Activated naive CD4-positive, alpha-beta T cell treated with anti-CD3 and anti-CD28 coated beads, Interleukin-2, amount 50 U/mL, for 24 hours (primary cell): ENCODE measurements at regions not wholly inside any gene's neighbourhood (a gene's known extent, or its start where the extent isn't known, plus 50 kb on each side); places are given as distances from the start of the nearest gene placed in this dataset.
"Not testable (repeated sequence)": the region's sequence is repeated elsewhere in the genome, so short reads cannot be mapped to it uniquely, and the experiment has no call there.

Source experiments
- H3K27ac Mint-ChIP-seq: one replicate; pipeline ENCODE4 v1.8.0; 2021; ENCODE audit warnings: mild to moderate bottlenecking, mixed read lengths
- H3K27me3 Mint-ChIP-seq: one replicate; pipeline ENCODE4 v1.8.0; 2021; ENCODE audit warnings: mixed read lengths
- H3K36me3 Mint-ChIP-seq: one replicate; pipeline ENCODE4 v1.8.0; 2021; ENCODE audit warnings: mixed read lengths
- H3K4me1 Mint-ChIP-seq: one replicate; pipeline ENCODE4 v1.8.0; 2021; ENCODE audit warnings: mixed read lengths
- H3K4me3 Mint-ChIP-seq: one replicate; pipeline ENCODE4 v1.8.0; 2021; ENCODE audit warnings: mild to moderate bottlenecking, mixed read lengths
- H3K9me3 Mint-ChIP-seq: one replicate; pipeline ENCODE4 v1.8.0; 2021; ENCODE audit warnings: mixed read lengths

GRCh38 chr3:181265750-181266333 lies 276.3 kb upstream of the DNAJC19 start:
- Mint-ChIP-seq H3K9me3 (peaks cover 5% of the 10 kb centered on the region), H3K4me1 (no peaks in the 10 kb centered on the region), H3K27me3 (peaks cover 3% of the 10 kb centered on the region), H3K27ac (no peak overlapping the region), H3K36me3 (no peaks in the 10 kb centered on the region), H3K4me3 (peak overlapping the region; percentile 69)

DNA sequence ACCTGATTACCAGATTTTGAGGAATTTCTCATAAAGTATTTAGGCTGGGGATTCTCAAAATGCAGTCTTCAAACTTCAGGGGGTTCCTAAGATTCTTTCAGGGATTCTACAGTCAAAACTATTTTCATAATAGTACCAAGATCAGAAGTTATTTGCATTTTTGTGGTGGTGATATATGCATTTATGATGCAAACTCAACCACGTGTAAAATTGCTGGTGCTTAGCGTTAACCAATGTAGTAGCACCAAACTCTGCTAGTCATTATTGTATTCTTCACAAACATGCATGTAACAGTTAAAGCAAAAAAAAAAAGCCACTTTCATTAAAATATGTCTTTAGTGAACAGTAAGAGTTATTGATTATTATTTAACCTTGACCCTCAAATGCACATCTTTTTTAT lies 274.9 kb upstream of the DNAJC19 start:
- H3K27ac Mint-ChIP-seq = no peak overlapping the region
- H3K4me3 Mint-ChIP-seq = no peak overlapping the region

DNA sequence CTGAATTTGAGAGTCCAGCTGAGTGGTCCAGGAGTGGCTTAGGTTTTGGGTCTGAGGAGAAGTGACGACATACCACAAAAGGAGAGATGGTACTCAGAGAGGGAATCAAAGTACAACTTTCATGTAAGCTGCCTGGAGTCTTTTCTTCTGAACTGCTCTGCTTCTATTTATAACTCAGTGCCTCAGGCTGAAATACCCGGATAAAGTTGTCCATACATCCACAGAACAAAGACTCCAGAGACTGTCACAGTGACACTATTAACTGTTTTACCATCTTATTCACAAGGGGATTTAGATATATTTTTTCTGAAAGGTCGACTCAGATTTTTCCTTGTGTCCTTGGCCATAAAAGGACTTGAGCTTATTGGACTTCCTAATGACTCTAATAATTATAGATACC lies 264.3 kb upstream of the DNAJC19 start:
- Mint-ChIP-seq H3K27me3 (peaks cover 1% of the 10 kb centered on the region), H3K27ac (no peak overlapping the region), H3K4me1 (no peaks in the 10 kb centered on the region)

More for the DNA sequence above, 274.9 kb upstream of the DNAJC19 start:
- Mint-ChIP-seq H3K9me3 (peaks cover 5% of the 10 kb centered on the region), H3K4me1 (no peaks in the 10 kb centered on the region), H3K27me3 (peaks cover 2% of the 10 kb centered on the region), H3K36me3 (no peaks in the 10 kb centered on the region)

DNA sequence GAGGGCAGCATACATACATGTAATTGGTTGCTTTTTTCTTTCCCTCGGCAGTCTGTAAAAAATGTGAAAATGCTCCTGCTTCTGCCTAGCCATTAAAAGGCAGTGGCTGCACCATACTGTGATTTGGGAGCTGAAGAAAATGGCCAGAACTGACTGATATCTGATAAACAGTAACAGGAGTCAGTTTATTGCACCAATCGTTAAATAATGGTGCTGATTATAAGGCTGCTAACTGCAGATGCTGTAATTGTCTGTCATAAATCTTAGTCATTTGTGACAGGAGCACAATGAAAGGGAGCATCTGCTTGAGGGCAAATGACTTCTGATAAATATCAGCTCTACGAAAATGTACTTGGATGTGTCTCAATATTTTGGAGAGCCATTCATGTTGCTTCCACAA lies 263.1 kb upstream of the DNAJC19 start:
- Mint-ChIP-seq H3K27ac (no peak overlapping the region), H3K4me1 (no peaks in the 10 kb centered on the region), H3K27me3 (peaks cover 1% of the 10 kb centered on the region), H3K36me3 (no peaks in the 10 kb centered on the region), H3K9me3 (no peaks in the 10 kb centered on the region), H3K4me3 (no peak overlapping the region)

More for the DNA sequence above, 264.3 kb upstream of the DNAJC19 start:
- H3K36me3 Mint-ChIP-seq = no peaks in the 10 kb centered on the region
- no peak overlapping the region for H3K4me3 Mint-ChIP-seq
- no peaks in the 10 kb centered on the region for H3K9me3 Mint-ChIP-seq

DNA sequence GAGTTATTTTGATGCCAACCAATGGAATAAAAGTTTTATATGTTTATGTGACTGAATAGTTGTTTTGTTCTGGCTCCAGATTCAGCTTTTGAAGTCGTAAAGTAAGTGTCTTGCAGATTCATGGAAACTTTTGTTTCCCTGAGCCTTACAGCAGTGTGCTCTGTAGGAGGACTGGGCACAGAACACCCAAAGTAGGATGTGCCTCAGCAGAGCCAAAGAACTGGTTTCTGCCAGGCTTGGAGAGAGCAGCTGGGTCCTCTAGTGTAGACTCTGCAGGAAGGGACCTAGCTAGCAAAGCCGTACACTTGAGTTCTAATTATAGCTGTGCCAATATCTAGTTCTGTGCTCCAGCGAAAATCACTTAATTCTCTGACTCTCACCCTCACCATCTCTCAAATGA lies 261.2 kb upstream of the DNAJC19 start:
- H3K4me1 Mint-ChIP-seq = no peaks in the 10 kb centered on the region
- H3K4me3 Mint-ChIP-seq = no peak overlapping the region
- no peaks in the 10 kb centered on the region for H3K36me3 Mint-ChIP-seq
- H3K27me3 Mint-ChIP-seq = peaks cover 1% of the 10 kb centered on the region
- no peak overlapping the region for H3K27ac Mint-ChIP-seq
- H3K9me3 Mint-ChIP-seq = no peaks in the 10 kb centered on the region

DNA sequence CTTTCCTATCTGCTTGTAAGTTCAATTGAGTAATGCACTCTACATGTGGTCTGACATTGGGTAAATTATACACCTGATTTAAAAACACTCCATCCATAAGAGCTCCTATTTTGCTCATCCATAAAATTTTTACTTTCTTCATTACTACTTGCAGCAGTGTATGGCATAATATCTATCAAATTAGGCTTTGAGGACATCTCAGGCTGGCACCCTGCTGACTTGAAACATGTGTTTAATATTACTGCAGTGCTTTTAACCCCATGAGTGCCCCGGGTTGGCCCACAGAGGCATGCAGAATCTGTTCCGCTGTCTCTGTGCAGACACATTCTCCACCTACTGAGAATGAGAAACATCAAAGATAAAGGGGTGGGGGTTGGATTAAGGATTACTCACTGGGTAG lies 249.9 kb upstream of the DNAJC19 start:
- Mint-ChIP-seq H3K4me1 (no peaks in the 10 kb centered on the region), H3K36me3 (no peaks in the 10 kb centered on the region), H3K4me3 (no peak overlapping the region)

DNA sequence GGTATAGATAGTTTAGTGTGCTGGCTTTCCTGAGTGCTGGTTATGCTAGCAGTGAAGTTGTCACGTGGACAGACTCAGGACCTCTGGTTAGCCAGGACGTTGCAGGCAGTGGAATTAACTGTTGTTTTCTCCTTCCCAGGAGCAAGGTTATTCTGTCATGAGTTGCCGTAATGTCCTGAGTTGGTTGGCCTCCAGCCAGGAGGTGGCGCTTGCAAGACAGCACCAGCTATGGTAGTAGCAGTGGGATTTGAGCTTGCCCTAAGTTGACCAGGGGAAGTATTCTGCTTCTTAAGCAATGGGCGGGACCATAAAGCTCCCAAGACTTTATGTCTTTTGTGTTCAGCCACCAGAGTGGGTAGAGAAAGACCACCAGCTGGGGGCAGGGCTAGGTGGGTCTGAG lies 240.7 kb upstream of the DNAJC19 start:
- Mint-ChIP-seq H3K36me3 (no peaks in the 10 kb centered on the region), H3K4me1 (no peaks in the 10 kb centered on the region), H3K4me3 (no peak overlapping the region), H3K9me3 (peaks cover 27% of the 10 kb centered on the region), H3K27ac (no peak overlapping the region), H3K27me3 (peaks cover 4% of the 10 kb centered on the region)

More for the DNA sequence above, 249.9 kb upstream of the DNAJC19 start:
- Mint-ChIP-seq H3K27me3 (no peaks in the 10 kb centered on the region), H3K9me3 (no peaks in the 10 kb centered on the region), H3K27ac (no peak overlapping the region)

- Mint-ChIP-seq H3K4me1 (no peaks in the 10 kb centered on the region), H3K4me3 (no peak overlapping the region), H3K36me3 (no peaks in the 10 kb centered on the region), H3K9me3 (no peaks in the 10 kb centered on the region), H3K27me3 (peaks cover 4% of the 10 kb centered on the region), H3K27ac (no peak overlapping the region)
These were observed 223.8 kb upstream of the DNAJC19 start for GRCh38 chr3:181213347-181213746.

DNA sequence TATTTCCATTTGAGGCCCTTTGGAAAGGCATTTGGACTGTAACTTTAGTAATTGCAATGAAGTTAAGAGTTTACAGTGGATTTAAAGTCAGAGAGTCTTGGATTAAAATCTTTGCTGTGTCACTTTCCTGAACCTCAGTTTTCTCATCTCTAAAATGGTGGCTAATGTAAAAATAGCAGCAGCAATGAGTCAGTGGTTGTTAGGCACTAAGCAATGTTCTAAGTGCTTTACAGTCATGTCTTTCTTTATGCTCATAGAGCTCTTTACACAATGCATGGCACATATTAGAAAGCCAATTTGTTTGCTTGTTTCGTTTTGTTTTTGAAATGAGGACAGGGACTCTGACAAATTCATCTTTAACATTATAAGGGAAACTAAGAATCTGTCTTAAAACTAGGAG lies 222.7 kb upstream of the DNAJC19 start:
- no peaks in the 10 kb centered on the region for H3K36me3 Mint-ChIP-seq

DNA sequence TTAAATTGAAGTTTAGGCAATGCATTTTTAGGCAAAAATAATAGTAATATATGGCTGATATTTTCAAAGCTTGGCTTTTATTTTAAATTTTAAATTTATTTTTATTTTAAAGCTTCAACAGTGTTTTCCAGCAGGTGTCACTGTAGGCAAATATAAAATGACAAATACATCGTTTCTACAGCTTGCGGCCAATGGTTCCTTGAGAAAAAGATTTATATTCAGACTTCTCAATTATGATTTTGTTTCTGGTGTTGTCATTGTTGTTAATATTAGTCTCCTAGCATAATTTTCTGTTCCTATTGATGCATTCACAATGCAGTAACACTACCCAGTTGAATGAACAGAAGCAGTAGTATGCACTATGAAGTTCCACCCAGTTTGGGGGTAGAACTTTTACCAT lies 220.7 kb upstream of the DNAJC19 start:
- no peaks in the 10 kb centered on the region for H3K36me3 Mint-ChIP-seq
- H3K27me3 Mint-ChIP-seq = peaks cover 4% of the 10 kb centered on the region
- no peaks in the 10 kb centered on the region for H3K4me1 Mint-ChIP-seq
- H3K9me3 Mint-ChIP-seq = no peaks in the 10 kb centered on the region
- no peak overlapping the region for H3K4me3 Mint-ChIP-seq
- H3K27ac Mint-ChIP-seq = no peak overlapping the region

More for the DNA sequence above, 222.7 kb upstream of the DNAJC19 start:
- Mint-ChIP-seq H3K4me3 (no peak overlapping the region), H3K27me3 (peaks cover 4% of the 10 kb centered on the region), H3K9me3 (no peaks in the 10 kb centered on the region), H3K27ac (no peak overlapping the region), H3K4me1 (no peaks in the 10 kb centered on the region)

DNA sequence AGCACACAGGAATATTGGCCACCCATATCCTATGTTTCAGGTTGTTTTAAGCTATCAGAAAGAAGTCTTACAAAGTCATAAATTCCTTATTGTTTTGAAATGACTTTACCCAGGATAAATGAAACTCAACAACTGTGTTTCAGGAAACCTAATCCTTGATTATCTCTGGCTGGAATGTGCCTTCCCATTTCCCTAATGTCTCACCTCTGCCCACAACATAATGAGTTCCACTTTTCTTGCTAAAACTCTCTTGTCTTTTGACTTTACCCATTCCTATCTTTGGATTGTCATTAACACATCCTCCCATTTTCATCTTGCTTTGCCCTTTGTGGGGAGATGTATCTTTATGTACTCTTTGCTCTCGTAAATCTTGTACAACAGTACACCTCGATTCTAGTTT lies 200.0 kb upstream of the DNAJC19 start:
- peaks cover 2% of the 10 kb centered on the region for H3K36me3 Mint-ChIP-seq
- no peaks in the 10 kb centered on the region for H3K4me1 Mint-ChIP-seq

GRCh38 chr3:181183764-181184163 lies 194.2 kb upstream of the DNAJC19 start:
- H3K4me1 Mint-ChIP-seq = no peaks in the 10 kb centered on the region
- no peak overlapping the region for H3K27ac Mint-ChIP-seq
- H3K36me3 Mint-ChIP-seq = no peaks in the 10 kb centered on the region
- no peaks in the 10 kb centered on the region for H3K27me3 Mint-ChIP-seq
- H3K4me3 Mint-ChIP-seq = no peak overlapping the region
- H3K9me3 Mint-ChIP-seq = no peaks in the 10 kb centered on the region

More for the DNA sequence above, 200.0 kb upstream of the DNAJC19 start:
- peaks cover 2% of the 10 kb centered on the region for H3K27me3 Mint-ChIP-seq
- no peak overlapping the region for H3K27ac Mint-ChIP-seq
- H3K4me3 Mint-ChIP-seq = no peak overlapping the region
- H3K9me3 Mint-ChIP-seq = peaks cover 4% of the 10 kb centered on the region

DNA sequence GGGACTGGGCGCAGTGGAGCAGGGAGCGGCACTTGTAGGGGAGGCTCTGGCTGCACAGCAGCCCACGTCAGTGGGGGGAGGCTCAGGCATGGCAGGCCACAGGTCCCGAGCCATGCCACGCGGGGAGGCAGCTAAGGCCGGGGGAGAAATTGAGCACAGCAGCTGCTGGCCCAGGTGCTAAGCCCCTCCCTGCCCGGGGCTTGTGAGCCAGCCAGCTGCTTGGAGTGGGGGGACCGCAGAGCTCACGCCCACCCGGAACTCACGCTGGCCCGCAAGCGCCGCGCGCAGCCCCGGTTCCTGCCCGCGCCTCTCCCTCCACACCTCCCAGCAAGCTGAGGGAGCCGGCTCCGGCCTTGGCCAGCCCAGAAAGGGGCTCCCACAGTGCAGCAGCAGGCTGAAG lies 193.5 kb upstream of the DNAJC19 start:
- H3K36me3 Mint-ChIP-seq, H3K4me3 Mint-ChIP-seq, H3K9me3 Mint-ChIP-seq, H3K27ac Mint-ChIP-seq, H3K4me1 Mint-ChIP-seq, H3K27me3 Mint-ChIP-seq: not testable (repeated sequence)

DNA sequence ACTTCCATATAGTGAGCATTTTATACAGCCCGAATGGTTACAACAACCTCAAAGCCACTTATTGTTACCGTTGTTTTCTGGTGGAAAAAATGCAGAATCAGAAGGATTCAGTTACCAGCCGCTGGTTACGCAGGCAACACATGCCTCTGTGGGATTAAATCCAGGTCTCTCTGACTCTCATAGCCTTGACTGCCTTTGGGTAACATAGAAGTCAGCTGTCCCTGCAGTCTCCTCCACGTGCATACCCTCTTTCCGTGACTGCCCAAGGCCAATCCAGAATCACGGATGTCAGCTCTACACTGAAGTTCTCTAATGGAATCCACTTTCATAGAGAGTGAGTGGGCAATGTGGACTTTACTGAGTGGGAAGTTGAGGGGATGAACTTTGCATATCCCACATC lies 189.5 kb upstream of the DNAJC19 start:
- no peak overlapping the region for H3K4me3 Mint-ChIP-seq
- no peaks in the 10 kb centered on the region for H3K9me3 Mint-ChIP-seq
- H3K27ac Mint-ChIP-seq = no peak overlapping the region

DNA sequence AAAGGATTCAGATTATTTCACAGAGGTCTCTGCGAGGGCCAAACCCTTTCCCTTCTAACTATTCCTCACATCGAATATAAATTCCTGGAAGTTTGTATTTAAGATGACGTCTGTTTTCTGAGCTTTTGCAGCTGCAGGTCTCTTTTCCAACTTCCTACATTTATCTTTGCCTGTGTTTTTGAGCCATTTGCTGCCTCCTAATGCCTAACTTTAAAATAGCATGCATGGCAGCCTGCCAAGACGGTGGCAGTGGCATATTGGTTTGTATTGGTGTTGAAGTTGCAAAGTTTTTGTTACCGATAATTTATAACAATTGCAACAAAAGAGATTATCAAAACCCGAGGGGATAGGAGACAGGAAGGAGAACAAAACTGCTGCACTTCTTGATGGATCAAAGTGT lies 187.1 kb upstream of the DNAJC19 start:
- Mint-ChIP-seq H3K36me3 (no peaks in the 10 kb centered on the region), H3K27ac (no peak overlapping the region)

More for the DNA sequence above, 189.5 kb upstream of the DNAJC19 start:
- H3K36me3 Mint-ChIP-seq = no peaks in the 10 kb centered on the region
- peaks cover 1% of the 10 kb centered on the region for H3K27me3 Mint-ChIP-seq
- H3K4me1 Mint-ChIP-seq = no peaks in the 10 kb centered on the region

GRCh38 chr3:181174676-181175233 lies 185.2 kb upstream of the DNAJC19 start:
- Mint-ChIP-seq H3K27ac (no peak overlapping the region), H3K4me1 (no peaks in the 10 kb centered on the region), H3K36me3 (no peaks in the 10 kb centered on the region), H3K27me3 (peaks cover 1% of the 10 kb centered on the region), H3K9me3 (no peaks in the 10 kb centered on the region), H3K4me3 (no peak overlapping the region)

More for the DNA sequence above, 187.1 kb upstream of the DNAJC19 start:
- Mint-ChIP-seq H3K9me3 (no peaks in the 10 kb centered on the region), H3K27me3 (peaks cover 1% of the 10 kb centered on the region), H3K4me1 (no peaks in the 10 kb centered on the region), H3K4me3 (no peak overlapping the region)

DNA sequence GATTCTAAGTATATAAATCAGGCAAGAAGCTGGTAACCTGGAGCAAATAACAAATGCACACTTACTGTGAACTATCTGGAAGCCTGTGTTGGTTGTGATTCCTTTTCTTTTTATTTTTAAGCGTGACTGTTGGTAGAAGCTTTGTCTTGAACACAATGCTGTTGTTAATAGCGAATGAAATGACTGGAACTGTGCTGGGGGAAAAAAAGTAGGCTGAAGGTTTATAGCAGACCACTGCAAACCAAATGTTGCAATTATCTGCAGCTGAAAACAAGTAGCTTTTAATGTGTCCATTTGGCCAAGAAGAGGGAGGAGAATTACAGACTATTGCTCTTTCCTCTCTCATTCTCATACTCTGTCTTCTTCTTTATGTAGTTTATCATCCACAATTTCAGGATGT lies 184.5 kb upstream of the DNAJC19 start:
- Mint-ChIP-seq H3K4me3 (no peak overlapping the region), H3K9me3 (no peaks in the 10 kb centered on the region), H3K4me1 (no peaks in the 10 kb centered on the region)

More for the DNA sequence above, 184.5 kb upstream of the DNAJC19 start:
- Mint-ChIP-seq H3K27me3 (peaks cover 1% of the 10 kb centered on the region), H3K36me3 (no peaks in the 10 kb centered on the region), H3K27ac (no peak overlapping the region)
